IPS DF 6.9 (cell line): ENCODE measurements at regions not wholly inside any gene's neighbourhood (a gene's known extent, or its start where the extent isn't known, plus 50 kb on each side); places are given as distances from the start of the nearest gene placed in this dataset.

Experiments used
- DNase-seq: peaks from one replicate; pipeline ENCODE4 v3.0.0-alpha.2; 2013; ENCODE audit warnings: low read depth, low spot score
- H3K27ac ChIP-seq: one replicate; pipeline ENCODE4 v1.5.1; 2013; ENCODE audit warnings: low read length, control low read depth
- H3K27me3 ChIP-seq: 2 replicates; pipeline ENCODE4 v1.6.1; 2013; ENCODE audit warnings: mild to moderate bottlenecking, low read length; ENCODE audit not compliant: control insufficient read depth, insufficient read depth
- H3K36me3 ChIP-seq: 2 replicates; pipeline ENCODE4 v1.6.1; 2013; ENCODE audit warnings: low read length; ENCODE audit not compliant: control insufficient read depth, insufficient read depth
- H3K4me1 ChIP-seq: 2 replicates; pipeline ENCODE4 v1.6.1; 2013; ENCODE audit warnings: low read length; ENCODE audit not compliant: control insufficient read depth, insufficient read depth
- H3K4me3 ChIP-seq: 2 replicates; pipeline ENCODE4 v1.5.1; 2013; ENCODE audit warnings: mild to moderate bottlenecking, low read length
- H3K9me3 ChIP-seq: 2 replicates; pipeline ENCODE4 v1.6.1; 2013; ENCODE audit warnings: low read length, inconsistent platforms; ENCODE audit not compliant: control insufficient read depth, insufficient read depth
- WGBS: extraction: QIAGEN DNeasy Blood & Tissue Kit; methylation state at CpG from one replicate; pipeline ENCODE4 v1.1.7; 2013; ENCODE audit warnings: mixed read lengths, missing lambda C conversion rate; ENCODE audit not compliant: insufficient read length, insufficient coverage; 5-methylcytosine and 5-hydroxymethylcytosine counted together

DNA sequence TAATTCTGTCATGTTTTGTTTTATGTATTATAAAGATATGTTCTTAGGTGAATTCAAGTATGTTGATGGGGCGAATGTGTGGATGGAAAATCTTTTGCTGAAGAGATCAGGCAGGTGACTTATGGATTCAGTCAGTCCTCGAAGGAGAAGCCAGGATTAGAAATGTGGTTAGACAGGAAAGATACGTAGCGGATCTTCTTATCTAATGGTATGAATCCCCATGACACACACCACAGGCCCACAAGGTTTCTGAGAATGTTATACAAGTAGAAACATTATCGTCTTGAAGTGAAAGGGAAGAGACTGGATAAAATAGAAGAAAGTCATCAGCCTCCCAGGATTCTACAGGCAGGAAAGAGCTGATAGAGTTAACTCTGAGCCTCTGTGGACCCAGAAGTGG, 69.0 kb upstream of the RFXAP start:
- Histone ChIP-seq H3K27ac (no peak overlapping the region), H3K9me3 (no peaks in the 10 kb centered on the region), H3K4me3 (no peak overlapping the region), H3K4me1 (peaks cover 3% of the 10 kb centered on the region; the same call in 1 of the 2 replicates), H3K27me3 (no peaks in the 10 kb centered on the region), H3K36me3 (no peaks in the 10 kb centered on the region)
- 100% methylated on average over 1 of the region's 5 CpGs for WGBS
- no peak for DNase-seq

DNA sequence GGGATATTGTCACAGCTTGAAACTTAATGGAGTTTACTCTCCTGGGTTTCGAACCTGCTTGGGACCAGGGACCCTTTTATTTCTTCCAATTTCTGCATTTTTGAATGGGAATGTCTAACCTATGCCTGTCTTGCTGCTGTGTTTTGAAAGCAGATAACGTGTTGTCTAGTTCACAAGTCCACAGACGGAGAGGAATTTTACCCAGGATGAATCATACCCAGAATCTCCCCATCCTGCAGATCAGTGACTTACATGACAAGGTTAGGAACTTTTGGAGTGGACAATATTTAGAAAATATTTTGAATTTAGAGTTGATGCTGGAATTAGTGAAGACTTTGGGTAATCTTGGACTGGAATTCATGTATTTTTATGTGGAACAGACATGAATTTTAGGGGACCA, 68.6 kb upstream of the RFXAP start:
- Histone ChIP-seq H3K4me1 (peaks cover 1% of the 10 kb centered on the region; the same call in 1 of the 2 replicates), H3K9me3 (no peaks in the 10 kb centered on the region), H3K27ac (no peak overlapping the region), H3K36me3 (no peaks in the 10 kb centered on the region), H3K27me3 (no peaks in the 10 kb centered on the region), H3K4me3 (no peak overlapping the region)
- WGBS = no CpG with 5 or more reads among the region's 3 CpGs
- no peak for DNase-seq

DNA sequence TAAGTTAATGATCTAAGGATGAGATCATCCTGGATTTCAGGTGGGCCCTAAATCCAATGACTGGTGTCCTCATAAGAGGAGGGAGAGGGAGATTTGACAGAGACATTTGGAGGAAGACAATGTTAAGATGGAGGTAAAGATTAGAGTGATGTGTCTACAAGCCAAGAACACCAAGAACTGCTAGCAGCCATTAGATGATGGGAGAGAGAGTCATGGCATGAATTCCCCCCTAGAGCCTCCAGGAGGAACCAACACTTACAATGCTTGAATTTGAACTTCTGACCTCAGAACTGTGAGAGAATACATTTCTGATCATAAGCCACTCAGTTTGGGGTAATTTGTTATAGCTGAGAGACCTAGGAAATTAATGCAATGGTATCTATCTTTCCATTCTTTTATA, 68.1 kb upstream of the RFXAP start:
- Histone ChIP-seq H3K27me3 (no peaks in the 10 kb centered on the region), H3K27ac (no peak overlapping the region), H3K4me3 (no peak overlapping the region), H3K9me3 (no peaks in the 10 kb centered on the region), H3K36me3 (no peaks in the 10 kb centered on the region), H3K4me1 (no peaks in the 10 kb centered on the region)
- no peak for DNase-seq

DNA sequence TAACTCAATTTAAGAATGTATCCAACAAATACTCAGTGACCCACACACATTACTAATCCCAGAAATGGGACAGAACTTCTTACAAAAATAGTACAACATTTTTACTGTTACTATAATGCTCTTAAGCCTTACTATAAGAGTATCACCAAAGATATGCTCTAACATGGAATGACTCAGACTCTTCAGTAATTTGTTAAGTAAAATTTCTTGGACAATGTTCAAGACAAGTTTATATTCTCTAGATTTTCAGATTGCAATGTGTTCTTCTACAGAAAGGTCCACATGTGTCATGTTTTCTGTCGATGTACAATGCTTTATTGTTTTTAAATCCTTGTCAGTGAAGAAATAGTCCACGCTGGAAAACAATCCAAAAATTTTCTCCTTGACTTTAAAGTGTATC, 66.3 kb upstream of the RFXAP start:
- H3K4me3 ChIP-seq = no peak overlapping the region
- no peaks in the 10 kb centered on the region for H3K27me3 ChIP-seq
- no CpG with 5 or more reads among the region's 2 CpGs for WGBS
- H3K4me1 ChIP-seq = no peaks in the 10 kb centered on the region
- H3K9me3 ChIP-seq = no peaks in the 10 kb centered on the region
- DNase-seq = no peak
- no peak overlapping the region for H3K27ac ChIP-seq
- H3K36me3 ChIP-seq = no peaks in the 10 kb centered on the region

DNA sequence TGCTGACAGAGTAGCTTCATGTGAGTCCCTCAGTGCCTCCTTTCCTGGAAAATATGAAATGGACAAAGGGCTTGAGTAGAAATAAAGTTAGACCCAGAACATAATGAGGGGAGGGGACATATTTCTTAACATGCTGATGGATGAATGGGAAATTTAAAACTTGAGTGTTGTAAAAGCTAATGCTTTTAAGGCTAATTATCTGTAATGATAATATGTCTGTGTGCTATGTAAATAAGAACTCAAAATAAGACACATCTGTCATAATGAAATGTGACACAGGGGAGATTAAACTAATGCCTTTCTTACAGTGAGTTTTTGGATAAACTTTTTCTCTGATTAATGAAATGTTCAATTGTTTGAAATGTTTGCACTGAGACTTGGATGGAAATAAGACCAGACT, 65.8 kb upstream of the RFXAP start:
- DNase-seq = no peak
- Histone ChIP-seq H3K36me3 (no peaks in the 10 kb centered on the region), H3K4me1 (no peaks in the 10 kb centered on the region), H3K4me3 (no peak overlapping the region), H3K27ac (no peak overlapping the region), H3K9me3 (no peaks in the 10 kb centered on the region), H3K27me3 (no peaks in the 10 kb centered on the region)

DNA sequence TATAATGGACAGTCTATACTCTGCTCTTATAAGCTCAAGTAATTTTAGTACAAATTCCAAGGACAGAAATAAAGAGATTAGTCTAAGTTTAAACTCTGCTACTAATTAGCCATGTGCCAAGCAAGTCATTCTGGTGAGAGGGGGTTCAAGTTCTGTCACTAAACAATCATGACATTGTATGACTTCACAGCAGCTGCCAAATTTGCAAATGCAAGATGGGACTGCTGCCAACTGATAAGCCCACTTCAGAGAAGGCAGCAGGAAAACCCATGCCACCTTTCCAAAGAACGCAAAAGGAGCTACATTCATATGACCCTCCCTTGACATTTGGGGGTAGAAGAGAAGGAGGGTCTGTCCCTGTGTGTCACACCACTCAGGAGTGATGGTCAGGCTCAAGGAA, 60.7 kb upstream of the RFXAP start:
- WGBS = no CpG with 5 or more reads among the region's 1 CpG
- DNase-seq = no peak

DNA sequence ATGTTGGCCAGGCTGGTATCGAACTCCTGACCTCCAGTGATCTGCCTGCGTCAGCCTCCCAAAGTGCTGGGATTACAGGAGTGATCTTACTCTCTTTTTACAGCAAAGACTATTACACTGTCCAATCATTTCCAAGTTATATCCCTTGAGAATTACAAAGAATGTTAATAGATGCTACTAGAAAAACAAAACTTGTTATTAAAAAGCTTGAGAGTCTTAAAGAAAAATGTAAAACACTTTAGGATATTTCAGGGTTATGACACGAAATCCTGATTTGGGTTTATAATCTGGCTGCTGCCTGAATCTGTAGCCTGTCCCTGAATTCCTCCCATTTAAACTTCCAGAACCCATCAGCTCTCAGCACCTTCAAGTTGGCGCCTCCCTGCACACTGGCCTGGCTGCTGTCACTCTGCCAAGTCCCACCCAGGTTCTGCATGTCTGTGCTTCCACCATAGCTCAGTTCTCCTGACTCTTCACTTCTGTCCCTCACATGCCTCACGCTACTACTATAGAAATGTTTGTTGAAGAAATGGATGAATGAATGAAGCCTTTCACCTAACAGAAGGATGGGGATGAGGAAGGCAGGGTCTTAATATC, 55.8 kb upstream of the RFXAP start:
- Histone ChIP-seq H3K36me3 (no peaks in the 10 kb centered on the region), H3K9me3 (no peaks in the 10 kb centered on the region), H3K27ac (no peak overlapping the region), H3K4me1 (0 out of 2 replicates have a peak, but pooled peaks cover 1% of the 10 kb centered on the region), H3K4me3 (no peak overlapping the region), H3K27me3 (no peaks in the 10 kb centered on the region)
- no peak for DNase-seq
- no CpG with 5 or more reads among the region's 5 CpGs for WGBS

More for the DNA sequence above, 60.7 kb upstream of the RFXAP start:
- Histone ChIP-seq H3K9me3 (no peaks in the 10 kb centered on the region), H3K36me3 (no peaks in the 10 kb centered on the region), H3K4me1 (0 out of 2 replicates have a peak, but pooled peaks cover under 1% of the 10 kb centered on the region), H3K27ac (no peak overlapping the region), H3K4me3 (no peak overlapping the region), H3K27me3 (no peaks in the 10 kb centered on the region)

DNA sequence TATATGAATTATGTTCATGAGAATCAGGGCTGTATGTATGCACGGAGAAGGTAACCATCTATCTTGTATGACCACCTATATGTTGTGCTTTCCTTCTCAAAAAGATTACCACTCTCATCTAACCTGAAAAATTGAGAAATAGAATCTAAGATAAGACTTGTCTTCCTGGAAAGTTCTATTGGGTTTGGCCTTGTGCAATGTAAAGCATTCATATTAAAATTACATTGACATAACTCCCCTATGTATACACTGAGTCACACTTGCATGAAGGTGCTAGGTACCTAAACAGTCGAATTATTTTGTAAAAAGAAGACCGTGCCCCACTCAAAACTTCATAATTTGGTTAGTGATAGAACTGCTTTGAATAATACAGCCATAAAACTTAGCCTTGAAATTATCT, 54.5 kb upstream of the RFXAP start:
- Histone ChIP-seq H3K27me3 (no peaks in the 10 kb centered on the region), H3K4me1 (0 out of 2 replicates have a peak, but pooled peaks cover 1% of the 10 kb centered on the region), H3K36me3 (no peaks in the 10 kb centered on the region), H3K4me3 (no peak overlapping the region), H3K9me3 (no peaks in the 10 kb centered on the region), H3K27ac (no peak overlapping the region)
- DNase-seq = no peak
- WGBS = no CpG with 5 or more reads among the region's 3 CpGs

DNA sequence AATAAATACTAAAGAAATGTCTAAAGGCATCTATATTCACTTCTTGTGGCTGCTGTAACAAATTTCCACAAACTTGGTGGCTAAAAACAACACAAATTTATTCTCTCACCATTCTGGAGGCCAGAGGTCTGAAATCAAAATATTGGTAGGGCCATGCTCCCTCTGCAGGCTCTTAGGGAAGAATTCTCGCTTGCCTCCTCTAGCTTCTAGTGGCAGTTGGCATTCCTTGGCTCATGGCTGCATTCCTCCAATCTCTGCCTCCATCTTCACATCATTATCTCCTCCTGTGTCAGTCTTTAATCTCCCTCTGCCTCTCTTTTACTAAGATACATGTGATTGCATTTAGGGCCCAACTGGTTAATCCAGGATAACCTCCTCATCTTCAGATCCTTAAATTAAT, 54.1 kb upstream of the RFXAP start:
- peak; percentile 22 for DNase-seq
- 0 out of 2 replicates have a peak, but pooled peaks cover 1% of the 10 kb centered on the region for H3K4me1 ChIP-seq
- no peaks in the 10 kb centered on the region for H3K36me3 ChIP-seq
- no CpG with 5 or more reads among the region's 1 CpG for WGBS
- no peak overlapping the region for H3K27ac ChIP-seq
- H3K9me3 ChIP-seq = no peaks in the 10 kb centered on the region
- no peaks in the 10 kb centered on the region for H3K27me3 ChIP-seq
- H3K4me3 ChIP-seq = no peak overlapping the region

DNA sequence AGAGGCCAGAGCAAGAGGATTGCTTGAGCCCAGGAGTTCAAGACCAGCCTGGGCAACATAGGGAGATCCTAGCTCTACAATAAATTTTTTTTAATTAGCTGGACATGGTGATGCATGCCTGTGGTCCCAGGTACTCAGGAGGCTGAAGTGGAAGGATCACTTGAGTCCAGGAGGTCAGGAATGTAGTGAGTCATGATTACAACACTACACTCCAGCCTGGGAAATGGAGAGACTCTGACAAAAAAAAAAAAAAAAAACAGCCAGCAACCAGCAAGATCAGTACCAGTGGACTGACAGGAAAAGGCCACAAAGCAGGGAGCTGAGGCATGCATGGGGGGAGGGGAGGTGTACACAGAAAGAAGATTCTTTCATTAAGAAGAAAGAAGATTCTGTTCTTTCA, 52.7 kb upstream of the RFXAP start:
- no peak overlapping the region for H3K4me3 ChIP-seq
- no peak for DNase-seq
- 0 out of 2 replicates have a peak, but pooled peaks cover 1% of the 10 kb centered on the region for H3K4me1 ChIP-seq
- no peaks in the 10 kb centered on the region for H3K36me3 ChIP-seq
- H3K9me3 ChIP-seq = no peaks in the 10 kb centered on the region
- H3K27ac ChIP-seq = no peak overlapping the region
- no peaks in the 10 kb centered on the region for H3K27me3 ChIP-seq

DNA sequence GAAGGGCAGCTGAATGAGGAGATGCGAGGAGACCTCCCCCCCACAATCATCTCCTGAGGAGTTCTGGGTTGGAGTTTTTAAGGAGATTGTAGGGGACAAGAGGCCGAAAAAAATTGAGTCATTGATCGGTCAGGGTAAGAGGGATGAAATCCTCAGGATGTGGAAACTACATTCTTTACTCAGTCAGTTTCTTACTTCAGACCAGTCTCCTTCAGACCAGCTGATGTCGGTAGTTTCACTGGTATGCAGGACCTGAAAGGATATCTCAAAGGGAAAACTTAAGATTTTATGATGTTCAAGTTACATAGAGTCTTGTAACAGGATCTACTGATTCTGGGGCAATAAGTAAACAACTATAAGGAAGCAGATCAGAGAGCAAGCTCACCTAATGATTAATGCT, 51.7 kb upstream of the RFXAP start:
- Histone ChIP-seq H3K4me1 (0 out of 2 replicates have a peak, but pooled peaks cover 1% of the 10 kb centered on the region), H3K36me3 (no peaks in the 10 kb centered on the region), H3K27ac (no peak overlapping the region), H3K4me3 (no peak overlapping the region), H3K27me3 (no peaks in the 10 kb centered on the region), H3K9me3 (no peaks in the 10 kb centered on the region)
- no CpG with 5 or more reads among the region's 4 CpGs for WGBS
- DNase-seq = no peak
